GM23338 (cell line): ENCODE measurements at regions not wholly inside any gene's neighbourhood (a gene's known extent, or its start where the extent isn't known, plus 50 kb on each side); places are given as distances from the start of the nearest gene placed in this dataset.

Experiments
- ATAC-seq: fragments of 200-7000 bp; cut with Tn5 transposase; 3 replicates; pipeline ENCODE4 v1.9.1; 2020
- DNase-seq: peaks from one replicate; pipeline ENCODE4 v3.0.0-alpha.2; 2015; ENCODE audit warnings: low spot score
- H2AFZ ChIP-seq: fragments of 200-600 bp; sonication (generic); 2 replicates; pipeline ENCODE4 v1.8.0; 2016; ENCODE audit warnings: antibody characterized with exemption, mild to moderate bottlenecking, moderate library complexity
- H3F3A ChIP-seq: fragments of 200-600 bp; sonication (generic); replicated peaks from 2 replicates; pipeline ENCODE4 v1.8.0; 2017; ENCODE audit warnings: antibody characterized with exemption, mixed run types, low read depth
- H3K27ac ChIP-seq: fragments of 200-600 bp; sonication (generic); 2 replicates; pipeline ENCODE4 v1.6.1; 2016; ENCODE audit warnings: low read depth
- H3K27me3 ChIP-seq: fragments of 200-600 bp; sonication (generic); 2 replicates; pipeline ENCODE4 v1.8.0; 2016; ENCODE audit warnings: mild to moderate bottlenecking, mixed run types, moderate library complexity; ENCODE audit not compliant: insufficient read depth
- H3K36me3 ChIP-seq: fragments of 200-600 bp; sonication (generic); 2 replicates; pipeline ENCODE4 v1.8.0; 2016; ENCODE audit warnings: mild to moderate bottlenecking; ENCODE audit not compliant: insufficient read depth
- H3K4me1 ChIP-seq: fragments of 200-600 bp; sonication (generic); 2 replicates; pipeline ENCODE4 v1.8.0; 2016; ENCODE audit warnings: mild to moderate bottlenecking, moderate library complexity; ENCODE audit not compliant: insufficient read depth
- H3K4me2 ChIP-seq: fragments of 200-600 bp; sonication (generic); 2 replicates; pipeline ENCODE4 v1.7.1; 2017; ENCODE audit warnings: mixed run types
- H3K4me3 ChIP-seq: fragments of 200-600 bp; sonication (generic); 2 replicates; pipeline ENCODE4 v1.6.1; 2016; ENCODE audit warnings: mixed run types
- H3K79me2 ChIP-seq: fragments of 200-600 bp; sonication (generic); replicated peaks from 2 replicates; pipeline ENCODE4 v1.8.0; 2017; ENCODE audit warnings: mild to moderate bottlenecking; ENCODE audit not compliant: insufficient read depth
- H3K9me2 ChIP-seq: fragments of 200-600 bp; sonication (generic); 2 replicates; pipeline ENCODE4 v1.8.0; 2017; ENCODE audit not compliant: insufficient read depth
- H4K20me1 ChIP-seq: fragments of 200-600 bp; sonication (generic); replicated peaks from 2 replicates; pipeline ENCODE4 v1.8.0; 2017; ENCODE audit warnings: mild to moderate bottlenecking; ENCODE audit not compliant: insufficient read depth
- H3K27ac Mint-ChIP-seq: 2 replicates; pipeline ENCODE4 v1.8.0; 2020; ENCODE audit warnings: inconsistent platforms, mild to moderate bottlenecking, moderate library complexity, mixed read lengths
- H3K27me3 Mint-ChIP-seq: 3 replicates; pipeline ENCODE4 v1.8.0; 2022; ENCODE audit warnings: low read depth, mild to moderate bottlenecking, moderate library complexity, mixed read lengths, inconsistent platforms; ENCODE audit not compliant: insufficient read depth, poor library complexity
- H3K36me3 Mint-ChIP-seq: 3 replicates; pipeline ENCODE4 v1.8.0; 2021; ENCODE audit warnings: low read depth, mild to moderate bottlenecking, inconsistent platforms, moderate library complexity, mixed read lengths
- H3K4me1 Mint-ChIP-seq: 3 replicates; pipeline ENCODE4 v1.8.0; 2020; ENCODE audit warnings: mild to moderate bottlenecking, inconsistent platforms, mixed read lengths
- H3K4me3 Mint-ChIP-seq: 3 replicates; pipeline ENCODE4 v1.8.0; 2021; ENCODE audit warnings: moderate library complexity, mild to moderate bottlenecking, inconsistent platforms, mixed read lengths
- H3K9me3 Mint-ChIP-seq: 3 replicates; pipeline ENCODE4 v1.8.0; 2020; ENCODE audit warnings: moderate library complexity, mild to moderate bottlenecking, inconsistent platforms, mixed read lengths
- CREB1 ChIP-seq: fragments of 250-450 bp; sonication (Bioruptor Pico); IDR thresholded peaks from 2 replicates; pipeline ENCODE4 v1.5.0; 2020; ENCODE audit warnings: low read depth, mild to moderate bottlenecking, moderate library complexity
- EZH2 ChIP-seq: fragments of 200-600 bp; sonication (generic); IDR thresholded peaks from one replicate; pipeline ENCODE4 v1.8.0; 2017; ENCODE audit warnings: antibody characterized with exemption, mild to moderate bottlenecking, low read depth; ENCODE audit not compliant: unreplicated experiment
- EZH2phosphoT487 ChIP-seq: fragments of 200-600 bp; sonication (generic); IDR thresholded peaks from one replicate; pipeline ENCODE4 v1.8.1; 2018; ENCODE audit warnings: antibody characterized with exemption; ENCODE audit not compliant: unreplicated experiment
- JUNB ChIP-seq: IDR thresholded peaks from one replicate; pipeline ENCODE4 v1.6.1; 2016; ENCODE audit warnings: antibody characterized with exemption; ENCODE audit not compliant: unreplicated experiment
- NANOG ChIP-seq: IDR thresholded peaks from 2 replicates; pipeline ENCODE4 v1.6.1; 2016; ENCODE audit warnings: antibody characterized with exemption, borderline replicate concordance
- POLR2AphosphoS5 ChIP-seq: IDR thresholded peaks from 2 replicates; pipeline ENCODE4 v1.6.1; 2016; ENCODE audit warnings: antibody characterized with exemption, low read depth
- ZNF114 ChIP-seq: fragments of 250-450 bp; sonication (Bioruptor Pico); IDR thresholded peaks from 2 replicates; pipeline ENCODE4 v1.5.0; 2020; ENCODE audit warnings: mild to moderate bottlenecking, moderate library complexity
- ZNF331 ChIP-seq: fragments of 250-450 bp; sonication (Bioruptor Pico); IDR thresholded peaks from 2 replicates; pipeline ENCODE4 v1.5.0; 2020; ENCODE audit warnings: low read depth, mild to moderate bottlenecking, moderate library complexity
- TF ChIP-seq, protein P1 (sequence below), 2 experiments: fragments of 200-600 bp in 1 of 2; sonication (generic) in 1 of 2; conservative IDR thresholded peaks; 2 replicates each; pipeline versions ENCODE4 v1.5.1 to v1.6.1; 2016 to 2017; ENCODE audit warnings: antibody characterized with exemption in 2 of 2, low read depth in 2 of 2, mild to moderate bottlenecking in 2 of 2, moderate library complexity in 1 of 2
- TF ChIP-seq, protein P2 (sequence below): IDR thresholded peaks from 2 replicates; pipeline ENCODE4 v1.6.1; 2016; ENCODE audit warnings: antibody characterized with exemption
- TF ChIP-seq, protein P3 (sequence below): IDR thresholded peaks from one replicate; pipeline ENCODE4 v1.6.1; 2018; ENCODE audit warnings: antibody characterized with exemption; ENCODE audit not compliant: unreplicated experiment
- TF ChIP-seq, protein P4 (sequence below): fragments of 250-450 bp; sonication (Bioruptor Pico); IDR thresholded peaks from 2 replicates; pipeline ENCODE4 v1.5.0; 2020; ENCODE audit warnings: mild to moderate bottlenecking, moderate library complexity

DNA sequence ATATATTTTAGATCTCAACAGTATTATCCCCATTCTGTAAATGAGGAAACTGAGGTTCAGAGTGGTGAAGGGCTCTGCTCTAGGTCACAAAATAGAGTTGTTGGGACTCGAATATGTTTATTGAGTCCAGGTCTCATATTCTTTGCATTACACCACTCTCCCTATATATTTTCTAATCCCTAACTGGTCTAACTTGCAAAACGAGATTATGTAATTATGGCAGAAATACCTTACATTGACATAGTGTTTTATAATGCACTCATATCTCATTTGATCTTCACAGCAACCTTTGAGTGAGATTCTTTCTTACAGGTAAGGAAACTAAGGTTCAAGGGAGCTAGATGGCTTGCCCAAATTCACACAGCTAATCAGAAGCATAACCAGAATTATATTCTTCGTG is 106.9 kb upstream of the LRIG3 start (continued):
- TF ChIP-seq, protein P1, sequence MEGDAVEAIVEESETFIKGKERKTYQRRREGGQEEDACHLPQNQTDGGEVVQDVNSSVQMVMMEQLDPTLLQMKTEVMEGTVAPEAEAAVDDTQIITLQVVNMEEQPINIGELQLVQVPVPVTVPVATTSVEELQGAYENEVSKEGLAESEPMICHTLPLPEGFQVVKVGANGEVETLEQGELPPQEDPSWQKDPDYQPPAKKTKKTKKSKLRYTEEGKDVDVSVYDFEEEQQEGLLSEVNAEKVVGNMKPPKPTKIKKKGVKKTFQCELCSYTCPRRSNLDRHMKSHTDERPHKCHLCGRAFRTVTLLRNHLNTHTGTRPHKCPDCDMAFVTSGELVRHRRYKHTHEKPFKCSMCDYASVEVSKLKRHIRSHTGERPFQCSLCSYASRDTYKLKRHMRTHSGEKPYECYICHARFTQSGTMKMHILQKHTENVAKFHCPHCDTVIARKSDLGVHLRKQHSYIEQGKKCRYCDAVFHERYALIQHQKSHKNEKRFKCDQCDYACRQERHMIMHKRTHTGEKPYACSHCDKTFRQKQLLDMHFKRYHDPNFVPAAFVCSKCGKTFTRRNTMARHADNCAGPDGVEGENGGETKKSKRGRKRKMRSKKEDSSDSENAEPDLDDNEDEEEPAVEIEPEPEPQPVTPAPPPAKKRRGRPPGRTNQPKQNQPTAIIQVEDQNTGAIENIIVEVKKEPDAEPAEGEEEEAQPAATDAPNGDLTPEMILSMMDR (conservative IDR thresholded peaks at IDR 0.05; ENCODE audit: low read depth in 2 of 2): no peak
- no peak for TF ChIP-seq EZH2

DNA sequence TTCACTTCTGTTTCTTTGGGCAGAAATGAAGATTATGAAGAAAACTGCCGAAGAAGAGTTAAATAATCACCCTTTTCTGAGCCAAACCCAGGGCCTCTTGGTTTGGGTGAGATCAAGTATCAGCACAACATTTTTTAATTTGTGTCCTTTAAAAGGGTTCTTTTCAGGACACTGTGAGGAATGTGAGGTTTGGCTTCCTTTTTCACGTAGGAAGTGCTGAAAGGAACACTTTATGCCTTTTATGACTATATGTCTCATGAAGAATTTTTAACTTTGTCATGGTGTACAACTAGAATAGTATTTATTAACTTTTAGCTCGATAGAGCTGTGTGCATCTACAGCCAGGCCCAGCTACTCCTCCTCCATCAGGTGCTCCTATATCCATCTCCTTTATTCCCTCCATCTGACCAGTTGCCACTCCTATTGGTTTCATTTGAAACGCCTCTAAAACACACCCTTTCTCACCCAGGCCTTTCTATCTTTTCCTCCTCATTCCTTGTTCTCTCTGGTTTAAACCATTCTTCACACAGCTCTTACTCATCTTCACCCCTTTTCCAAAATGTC is 103.6 kb upstream of the LRIG3 start:
- no peak overlapping the region for H3K4me3 ChIP-seq
- H3K27ac Mint-ChIP-seq: no peak overlapping the region
- no peak overlapping the region for H2AFZ ChIP-seq
- ATAC-seq: no peak
- H3K4me3 Mint-ChIP-seq: no peak overlapping the region
- H3K27me3 Mint-ChIP-seq: no peaks in the 10 kb centered on the region
- H3K9me2 ChIP-seq: no peaks in the 10 kb centered on the region
- no peaks in the 10 kb centered on the region for H3K27me3 ChIP-seq
- 0 out of 3 replicates have a peak, but pooled peaks cover 5% of the 10 kb centered on the region for H3K4me1 Mint-ChIP-seq
- no peaks in the 10 kb centered on the region for H3K9me3 Mint-ChIP-seq
- H4K20me1 ChIP-seq: no peaks in the 10 kb centered on the region
- H3F3A ChIP-seq: no peaks in the 10 kb centered on the region
- H3K4me2 ChIP-seq: no peak overlapping the region
- no peaks in the 10 kb centered on the region for H3K36me3 Mint-ChIP-seq
- no peaks in the 10 kb centered on the region for H3K79me2 ChIP-seq
- no peaks in the 10 kb centered on the region for H3K4me1 ChIP-seq
- no peak overlapping the region for H3K27ac ChIP-seq
- DNase-seq: no peak
- no peaks in the 10 kb centered on the region for H3K36me3 ChIP-seq
- TF ChIP-seq ZNF114 (CRISPR knock-in tag) (no peak), EZH2phosphoT487 (no peak), NANOG (no peak), POLR2AphosphoS5 (no peak), ZNF331 (no peak), EZH2 (no peak), CREB1 (CRISPR knock-in tag) (no peak), JUNB (no peak)
- TF ChIP-seq, protein P2, sequence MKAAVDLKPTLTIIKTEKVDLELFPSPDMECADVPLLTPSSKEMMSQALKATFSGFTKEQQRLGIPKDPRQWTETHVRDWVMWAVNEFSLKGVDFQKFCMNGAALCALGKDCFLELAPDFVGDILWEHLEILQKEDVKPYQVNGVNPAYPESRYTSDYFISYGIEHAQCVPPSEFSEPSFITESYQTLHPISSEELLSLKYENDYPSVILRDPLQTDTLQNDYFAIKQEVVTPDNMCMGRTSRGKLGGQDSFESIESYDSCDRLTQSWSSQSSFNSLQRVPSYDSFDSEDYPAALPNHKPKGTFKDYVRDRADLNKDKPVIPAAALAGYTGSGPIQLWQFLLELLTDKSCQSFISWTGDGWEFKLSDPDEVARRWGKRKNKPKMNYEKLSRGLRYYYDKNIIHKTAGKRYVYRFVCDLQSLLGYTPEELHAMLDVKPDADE: no peak
- TF ChIP-seq, protein P3, sequence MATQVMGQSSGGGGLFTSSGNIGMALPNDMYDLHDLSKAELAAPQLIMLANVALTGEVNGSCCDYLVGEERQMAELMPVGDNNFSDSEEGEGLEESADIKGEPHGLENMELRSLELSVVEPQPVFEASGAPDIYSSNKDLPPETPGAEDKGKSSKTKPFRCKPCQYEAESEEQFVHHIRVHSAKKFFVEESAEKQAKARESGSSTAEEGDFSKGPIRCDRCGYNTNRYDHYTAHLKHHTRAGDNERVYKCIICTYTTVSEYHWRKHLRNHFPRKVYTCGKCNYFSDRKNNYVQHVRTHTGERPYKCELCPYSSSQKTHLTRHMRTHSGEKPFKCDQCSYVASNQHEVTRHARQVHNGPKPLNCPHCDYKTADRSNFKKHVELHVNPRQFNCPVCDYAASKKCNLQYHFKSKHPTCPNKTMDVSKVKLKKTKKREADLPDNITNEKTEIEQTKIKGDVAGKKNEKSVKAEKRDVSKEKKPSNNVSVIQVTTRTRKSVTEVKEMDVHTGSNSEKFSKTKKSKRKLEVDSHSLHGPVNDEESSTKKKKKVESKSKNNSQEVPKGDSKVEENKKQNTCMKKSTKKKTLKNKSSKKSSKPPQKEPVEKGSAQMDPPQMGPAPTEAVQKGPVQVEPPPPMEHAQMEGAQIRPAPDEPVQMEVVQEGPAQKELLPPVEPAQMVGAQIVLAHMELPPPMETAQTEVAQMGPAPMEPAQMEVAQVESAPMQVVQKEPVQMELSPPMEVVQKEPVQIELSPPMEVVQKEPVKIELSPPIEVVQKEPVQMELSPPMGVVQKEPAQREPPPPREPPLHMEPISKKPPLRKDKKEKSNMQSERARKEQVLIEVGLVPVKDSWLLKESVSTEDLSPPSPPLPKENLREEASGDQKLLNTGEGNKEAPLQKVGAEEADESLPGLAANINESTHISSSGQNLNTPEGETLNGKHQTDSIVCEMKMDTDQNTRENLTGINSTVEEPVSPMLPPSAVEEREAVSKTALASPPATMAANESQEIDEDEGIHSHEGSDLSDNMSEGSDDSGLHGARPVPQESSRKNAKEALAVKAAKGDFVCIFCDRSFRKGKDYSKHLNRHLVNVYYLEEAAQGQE: no peak
- TF ChIP-seq, protein P4, sequence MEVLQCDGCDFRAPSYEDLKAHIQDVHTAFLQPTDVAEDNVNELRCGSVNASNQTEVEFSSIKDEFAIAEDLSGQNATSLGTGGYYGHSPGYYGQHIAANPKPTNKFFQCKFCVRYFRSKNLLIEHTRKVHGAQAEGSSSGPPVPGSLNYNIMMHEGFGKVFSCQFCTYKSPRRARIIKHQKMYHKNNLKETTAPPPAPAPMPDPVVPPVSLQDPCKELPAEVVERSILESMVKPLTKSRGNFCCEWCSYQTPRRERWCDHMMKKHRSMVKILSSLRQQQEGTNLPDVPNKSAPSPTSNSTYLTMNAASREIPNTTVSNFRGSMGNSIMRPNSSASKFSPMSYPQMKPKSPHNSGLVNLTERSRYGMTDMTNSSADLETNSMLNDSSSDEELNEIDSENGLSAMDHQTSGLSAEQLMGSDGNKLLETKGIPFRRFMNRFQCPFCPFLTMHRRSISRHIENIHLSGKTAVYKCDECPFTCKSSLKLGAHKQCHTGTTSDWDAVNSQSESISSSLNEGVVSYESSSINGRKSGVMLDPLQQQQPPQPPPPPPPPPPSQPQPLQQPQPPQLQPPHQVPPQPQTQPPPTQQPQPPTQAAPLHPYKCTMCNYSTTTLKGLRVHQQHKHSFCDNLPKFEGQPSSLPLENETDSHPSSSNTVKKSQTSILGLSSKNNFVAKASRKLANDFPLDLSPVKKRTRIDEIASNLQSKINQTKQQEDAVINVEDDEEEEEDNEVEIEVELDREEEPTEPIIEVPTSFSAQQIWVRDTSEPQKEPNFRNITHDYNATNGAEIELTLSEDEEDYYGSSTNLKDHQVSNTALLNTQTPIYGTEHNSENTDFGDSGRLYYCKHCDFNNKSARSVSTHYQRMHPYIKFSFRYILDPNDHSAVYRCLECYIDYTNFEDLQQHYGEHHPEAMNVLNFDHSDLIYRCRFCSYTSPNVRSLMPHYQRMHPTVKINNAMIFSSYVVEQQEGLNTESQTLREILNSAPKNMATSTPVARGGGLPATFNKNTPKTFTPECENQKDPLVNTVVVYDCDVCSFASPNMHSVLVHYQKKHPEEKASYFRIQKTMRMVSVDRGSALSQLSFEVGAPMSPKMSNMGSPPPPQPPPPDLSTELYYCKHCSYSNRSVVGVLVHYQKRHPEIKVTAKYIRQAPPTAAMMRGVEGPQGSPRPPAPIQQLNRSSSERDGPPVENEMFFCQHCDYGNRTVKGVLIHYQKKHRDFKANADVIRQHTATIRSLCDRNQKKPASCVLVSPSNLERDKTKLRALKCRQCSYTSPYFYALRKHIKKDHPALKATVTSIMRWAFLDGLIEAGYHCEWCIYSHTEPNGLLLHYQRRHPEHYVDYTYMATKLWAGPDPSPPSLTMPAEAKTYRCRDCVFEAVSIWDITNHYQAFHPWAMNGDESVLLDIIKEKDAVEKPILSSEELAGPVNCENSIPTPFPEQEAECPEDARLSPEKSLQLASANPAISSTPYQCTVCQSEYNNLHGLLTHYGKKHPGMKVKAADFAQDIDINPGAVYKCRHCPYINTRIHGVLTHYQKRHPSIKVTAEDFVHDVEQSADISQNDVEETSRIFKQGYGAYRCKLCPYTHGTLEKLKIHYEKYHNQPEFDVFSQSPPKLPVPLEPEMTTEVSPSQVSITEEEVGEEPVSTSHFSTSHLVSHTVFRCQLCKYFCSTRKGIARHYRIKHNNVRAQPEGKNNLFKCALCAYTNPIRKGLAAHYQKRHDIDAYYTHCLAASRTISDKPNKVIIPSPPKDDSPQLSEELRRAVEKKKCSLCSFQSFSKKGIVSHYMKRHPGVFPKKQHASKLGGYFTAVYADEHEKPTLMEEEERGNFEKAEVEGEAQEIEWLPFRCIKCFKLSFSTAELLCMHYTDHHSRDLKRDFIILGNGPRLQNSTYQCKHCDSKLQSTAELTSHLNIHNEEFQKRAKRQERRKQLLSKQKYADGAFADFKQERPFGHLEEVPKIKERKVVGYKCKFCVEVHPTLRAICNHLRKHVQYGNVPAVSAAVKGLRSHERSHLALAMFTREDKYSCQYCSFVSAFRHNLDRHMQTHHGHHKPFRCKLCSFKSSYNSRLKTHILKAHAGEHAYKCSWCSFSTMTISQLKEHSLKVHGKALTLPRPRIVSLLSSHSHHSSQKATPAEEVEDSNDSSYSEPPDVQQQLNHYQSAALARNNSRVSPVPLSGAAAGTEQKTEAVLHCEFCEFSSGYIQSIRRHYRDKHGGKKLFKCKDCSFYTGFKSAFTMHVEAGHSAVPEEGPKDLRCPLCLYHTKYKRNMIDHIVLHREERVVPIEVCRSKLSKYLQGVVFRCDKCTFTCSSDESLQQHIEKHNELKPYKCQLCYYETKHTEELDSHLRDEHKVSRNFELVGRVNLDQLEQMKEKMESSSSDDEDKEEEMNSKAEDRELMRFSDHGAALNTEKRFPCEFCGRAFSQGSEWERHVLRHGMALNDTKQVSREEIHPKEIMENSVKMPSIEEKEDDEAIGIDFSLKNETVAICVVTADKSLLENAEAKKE (CRISPR knock-in tag): no peak
